ENCODE measurements at regions not wholly inside any gene's neighbourhood (a gene's known extent, or its start where the extent isn't known, plus 50 kb on each side); places are given as distances from the start of the nearest gene placed in this dataset.
"Not testable (repeated sequence)": the region's sequence is repeated elsewhere in the genome, so short reads cannot be mapped to it uniquely, and the experiment has no call there.

GRCh38 chr15:44849701-44850403 is 106.6 kb upstream of the TERB2 start:
- DNase-seq (ENCODE audit: low spot score) = not testable (repeated sequence)

DNA sequence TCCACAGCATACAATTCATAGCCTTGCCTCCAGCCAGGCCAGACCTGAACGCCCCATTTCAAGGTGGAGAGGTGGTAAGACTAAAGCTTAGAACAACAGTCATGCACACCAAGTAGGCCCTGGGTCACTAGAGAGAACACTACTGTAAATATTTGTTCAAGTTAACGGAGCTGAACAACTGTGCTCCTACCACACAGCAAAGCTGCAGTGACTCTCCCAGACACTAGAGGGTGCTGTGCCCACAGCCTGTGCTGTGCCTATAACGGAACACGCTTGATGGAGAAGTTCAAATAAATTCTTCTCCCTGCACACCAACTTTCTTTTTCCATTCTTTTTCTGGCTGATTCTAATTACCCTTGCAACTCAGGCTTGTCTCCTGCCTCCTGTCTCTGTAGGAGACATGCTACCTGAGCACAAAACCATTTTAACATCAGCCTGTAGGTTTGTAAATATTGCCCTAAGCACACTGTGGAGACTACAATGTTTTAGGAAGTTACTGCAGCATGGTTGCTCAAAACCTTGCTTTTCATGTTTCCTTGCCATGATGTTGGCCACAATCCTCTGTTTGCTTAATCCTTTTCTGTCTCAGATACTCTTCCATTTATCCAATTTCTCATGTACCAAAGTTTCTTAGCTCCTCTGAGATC is 103.1 kb upstream of the TERB2 start:
- peak; percentile 42 for DNase-seq (ENCODE audit: low spot score)

- DNase-seq (ENCODE audit: low spot score) = not testable (repeated sequence)
These were observed 101.8 kb upstream of the TERB2 start for GRCh38 chr15:44854696-44855095.

- DNase-seq (ENCODE audit: low spot score) = not testable (repeated sequence)
These were observed 100.2 kb upstream of the TERB2 start for GRCh38 chr15:44856284-44856683.

DNA sequence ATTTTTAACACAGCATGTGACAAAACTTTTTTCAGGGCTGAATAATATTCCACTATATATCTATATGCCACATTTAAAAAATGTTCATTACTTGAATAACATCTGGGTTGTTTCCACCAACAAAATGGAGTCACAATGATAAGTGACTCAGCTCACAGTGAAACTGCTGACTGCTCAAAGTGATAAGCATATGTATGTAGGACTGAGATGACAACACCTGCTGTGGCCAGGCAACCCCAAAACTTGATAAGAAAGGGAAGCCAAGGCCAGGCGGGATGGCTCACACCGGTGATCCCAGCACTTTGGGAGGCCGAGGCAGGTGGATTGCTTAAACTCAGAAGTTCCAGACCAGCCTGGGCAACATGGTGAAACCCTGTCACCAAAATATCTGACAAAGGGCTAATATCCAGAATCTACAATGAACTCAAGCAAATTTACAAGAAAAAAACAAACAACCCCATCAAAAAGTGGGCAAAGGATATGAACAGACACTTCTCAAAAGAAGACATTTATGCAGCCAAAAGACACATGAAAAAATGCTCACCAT is 99.2 kb upstream of the TERB2 start:
- DNase-seq (ENCODE audit: low spot score) = not testable (repeated sequence)

- DNase-seq (ENCODE audit: low spot score) = not testable (repeated sequence)
These were observed 97.4 kb upstream of the TERB2 start for GRCh38 chr15:44859088-44859487.

DNA sequence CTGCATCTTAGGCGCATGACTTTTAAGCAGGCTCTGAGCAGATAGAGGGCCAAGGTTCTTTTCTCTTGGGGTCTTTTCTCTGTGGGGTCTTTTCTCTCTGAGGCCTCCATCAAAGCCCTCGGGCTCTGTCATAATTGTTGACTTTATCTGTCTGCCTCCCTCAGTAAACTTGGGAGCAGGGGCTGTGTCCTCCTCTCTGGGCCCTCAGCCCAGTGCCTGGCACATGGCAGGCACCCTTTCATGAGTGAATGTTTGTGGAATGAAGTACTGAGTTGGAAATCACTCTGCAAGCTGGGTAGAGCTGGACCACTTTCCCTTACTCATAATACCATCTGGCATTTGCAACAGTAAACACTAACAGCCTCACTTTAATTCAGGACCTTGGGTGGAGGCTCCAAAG is 96.3 kb upstream of the TERB2 start:
- DNase-seq (ENCODE audit: low spot score) = not testable (repeated sequence)

GRCh38 chr15:44861439-44861910 is 95.0 kb upstream of the TERB2 start:
- no peak for DNase-seq (ENCODE audit: low spot score)

DNA sequence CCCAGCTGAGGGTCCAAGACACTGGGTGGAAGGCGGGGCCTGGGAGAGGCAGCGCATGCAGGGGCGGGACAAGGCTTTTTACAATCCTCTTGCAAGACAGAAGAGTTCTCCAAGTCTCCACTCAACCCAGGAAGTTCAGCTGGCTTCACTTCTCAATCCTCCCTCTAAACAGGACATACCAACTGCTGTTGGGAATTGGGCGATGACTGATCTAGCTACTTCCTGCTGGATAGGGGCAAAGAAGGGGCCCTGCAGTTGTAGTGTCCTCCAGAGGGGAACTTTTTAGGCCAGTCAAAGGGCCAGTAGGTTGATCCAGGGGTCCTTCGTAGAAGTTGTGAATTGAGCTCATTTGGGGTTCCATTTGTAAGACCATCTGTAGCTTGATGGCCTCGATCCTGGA is 94.6 kb upstream of the TERB2 start:
- no peak for DNase-seq (ENCODE audit: low spot score)

DNA sequence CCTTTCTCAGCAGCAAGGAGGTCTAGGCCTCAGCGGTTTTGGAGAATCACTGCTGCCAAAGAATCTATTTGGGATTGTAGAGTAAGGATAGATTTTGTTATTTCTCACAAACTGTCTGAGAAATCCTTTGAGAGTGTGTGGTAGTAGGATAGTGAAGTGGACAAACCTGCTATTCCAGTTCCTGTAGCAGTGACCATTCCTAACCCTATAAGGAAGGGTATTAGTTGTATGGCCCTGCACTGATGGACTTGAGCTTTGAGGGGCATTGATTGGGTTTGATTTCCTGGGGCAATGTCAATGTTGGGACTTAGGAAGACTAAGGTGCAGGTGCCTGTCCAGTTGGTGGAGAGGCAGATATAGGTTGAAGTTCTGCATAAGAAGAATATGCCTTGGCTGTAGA is 93.6 kb upstream of the TERB2 start:
- DNase-seq (ENCODE audit: low spot score) = not testable (repeated sequence)

GRCh38 chr15:44868100-44868499 is 88.4 kb upstream of the TERB2 start:
- DNase-seq (ENCODE audit: low spot score) = not testable (repeated sequence)

- DNase-seq (ENCODE audit: low spot score) = not testable (repeated sequence)
These were observed 86.4 kb upstream of the TERB2 start for GRCh38 chr15:44870125-44870524.

GRCh38 chr15:44873103-44873502 is 83.4 kb upstream of the TERB2 start:
- no peak for DNase-seq (ENCODE audit: low spot score)

DNA sequence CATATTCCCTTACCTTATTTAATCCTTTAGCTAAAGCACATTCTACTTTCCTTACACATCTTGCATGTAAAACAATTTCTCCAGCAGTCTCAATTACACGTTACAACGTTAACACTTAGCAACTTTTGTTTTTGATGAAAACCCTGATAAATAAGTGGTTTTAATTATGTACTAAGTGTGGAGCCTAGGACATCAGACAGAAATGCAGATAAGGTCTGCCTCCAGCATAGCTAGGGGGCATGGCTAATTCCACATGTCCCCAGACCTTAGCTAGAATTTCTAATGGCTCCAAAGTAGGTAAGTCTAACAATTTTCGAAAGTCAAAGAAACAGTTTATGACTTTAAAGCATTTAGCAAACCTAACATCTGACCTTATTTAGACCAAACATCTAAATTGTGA is 77.4 kb upstream of the TERB2 start:
- no peak for DNase-seq (ENCODE audit: low spot score)

DNA sequence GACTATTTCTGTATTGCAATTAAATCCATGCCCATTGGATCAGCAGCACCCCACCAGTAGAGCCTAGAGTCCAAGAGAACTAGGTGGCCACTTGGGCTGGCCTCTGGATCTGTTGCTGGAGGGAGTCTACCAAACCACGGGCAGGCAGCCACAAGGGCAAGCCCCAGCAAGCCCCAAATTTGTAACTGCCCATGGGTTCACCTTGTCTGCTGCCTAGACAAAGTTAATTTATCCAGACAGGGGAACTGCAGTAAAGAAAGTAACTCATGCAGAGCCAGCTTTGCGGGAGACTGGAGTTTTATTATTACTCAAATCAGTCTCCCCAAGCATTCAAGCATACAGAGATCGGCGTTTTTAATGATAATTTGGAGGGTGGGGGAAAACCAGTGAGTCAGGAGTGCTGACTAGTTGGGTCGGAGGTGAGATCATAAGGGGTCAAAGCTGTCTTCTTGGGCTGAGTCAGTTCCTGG is 74.0 kb upstream of the TERB2 start:
- peak; percentile 8 for DNase-seq (ENCODE audit: low spot score)

GRCh38 chr15:44883199-44883877 is 73.1 kb upstream of the TERB2 start:
- DNase-seq (ENCODE audit: low spot score) = no peak

GRCh38 chr15:44898890-44899651 is 57.4 kb upstream of the TERB2 start:
- DNase-seq (ENCODE audit: low spot score) = peak; percentile 19

DNA sequence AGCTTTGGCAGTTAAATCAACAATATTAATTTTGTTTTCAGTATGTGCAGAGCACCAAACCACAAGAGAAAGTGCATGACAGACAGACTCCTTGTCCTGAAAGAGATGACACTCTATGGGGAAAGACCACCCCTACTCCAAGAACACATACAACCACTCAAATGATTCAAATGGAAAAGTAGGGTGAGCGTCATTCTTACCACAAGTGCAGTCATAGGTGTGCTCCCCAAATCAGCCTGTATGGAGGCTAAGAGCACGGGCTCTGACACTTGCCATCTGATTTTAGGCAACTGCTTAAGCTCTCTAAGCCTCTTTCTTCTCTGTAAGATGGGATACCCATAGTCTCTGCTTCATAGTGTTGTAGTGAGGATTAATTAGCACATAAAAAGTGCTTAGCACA is 56.7 kb upstream of the TERB2 start:
- not testable (repeated sequence) for DNase-seq (ENCODE audit: low spot score)

DNA sequence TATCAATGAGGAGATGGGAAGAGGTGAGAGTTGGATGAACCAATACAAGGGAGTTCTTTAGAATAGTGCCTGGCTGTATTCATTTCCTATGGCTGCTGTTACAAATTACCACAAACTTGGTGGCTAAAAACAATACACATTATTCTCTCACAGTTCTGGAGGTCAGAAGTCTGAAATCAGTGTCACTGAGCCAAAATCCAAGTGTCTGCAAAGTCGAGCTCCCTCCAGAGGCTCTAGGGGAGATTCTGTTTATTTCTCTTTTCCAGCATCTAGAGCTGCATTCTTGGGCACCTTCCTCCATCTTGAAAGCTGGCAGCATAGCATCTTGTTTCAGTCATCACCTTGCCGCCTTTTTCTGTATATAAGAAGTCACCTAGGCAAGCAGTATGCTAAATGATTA is 55.7 kb upstream of the TERB2 start:
- not testable (repeated sequence) for DNase-seq (ENCODE audit: low spot score)

DNA sequence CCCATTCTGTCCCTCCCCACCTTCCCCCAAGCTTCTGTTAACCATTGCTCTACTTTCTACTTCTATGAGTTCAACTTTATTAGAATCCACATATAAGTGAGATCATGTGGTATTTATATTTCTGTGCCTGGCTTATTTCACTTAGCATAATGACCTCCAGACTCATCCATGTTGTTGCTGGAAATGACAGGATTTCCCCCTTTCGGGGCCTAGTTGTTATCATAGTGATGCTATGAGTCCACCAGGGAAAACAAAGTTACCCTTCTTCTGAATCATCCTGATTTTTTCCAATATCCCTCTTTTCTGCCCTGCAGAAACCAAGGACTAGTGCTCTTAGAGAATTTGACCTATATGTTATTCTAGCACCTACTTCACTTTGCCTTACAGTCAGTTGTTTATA is 53.2 kb upstream of the TERB2 start:
- not testable (repeated sequence) for DNase-seq (ENCODE audit: low spot score)

- peak; percentile 5 for DNase-seq (ENCODE audit: low spot score)
These were observed 51.7 kb upstream of the TERB2 start for GRCh38 chr15:44904651-44905340.

Measured in A172 (cell line).